IPS-18c (cell line): ENCODE measurements at regions not wholly inside any gene's neighbourhood (a gene's known extent, or its start where the extent isn't known, plus 50 kb on each side); places are given as distances from the start of the nearest gene placed in this dataset.
"Not testable (repeated sequence)": the region's sequence is repeated elsewhere in the genome, so short reads cannot be mapped to it uniquely, and the experiment has no call there.

Source experiments
- H3K4me3 ChIP-seq: 2 replicates; pipeline ENCODE4 v1.7.0; 2013; ENCODE audit warnings: low read depth, mild to moderate bottlenecking, low read length, moderate library complexity; ENCODE audit not compliant: insufficient read depth
- H3K9me3 ChIP-seq: one replicate; pipeline ENCODE4 v1.6.1; 2013; ENCODE audit warnings: mild to moderate bottlenecking, low read length, moderate library complexity; ENCODE audit not compliant: control insufficient read depth, insufficient read depth

- Histone ChIP-seq H3K9me3 (no peaks in the 10 kb centered on the region), H3K4me3 (no peak overlapping the region)
Measured at GRCh38 chr1:194816859-194817258, 1630.4 kb upstream of the B3GALT2 start.

GRCh38 chr1:194813096-194813495, 1626.7 kb upstream of the B3GALT2 start:
- Histone ChIP-seq H3K9me3 (no peaks in the 10 kb centered on the region), H3K4me3 (no peak overlapping the region)

GRCh38 chr1:194809665-194810064, 1623.3 kb upstream of the B3GALT2 start:
- Histone ChIP-seq H3K4me3 (no peak overlapping the region), H3K9me3 (no peaks in the 10 kb centered on the region)

- Histone ChIP-seq H3K9me3 (no peaks in the 10 kb centered on the region), H3K4me3 (no peak overlapping the region)
Measured at GRCh38 chr1:194809215-194809614, 1622.8 kb upstream of the B3GALT2 start.

GRCh38 chr1:194807530-194808220, 1621.3 kb upstream of the B3GALT2 start:
- Histone ChIP-seq H3K9me3 (no peaks in the 10 kb centered on the region), H3K4me3 (no peak overlapping the region)

- H3K4me3 ChIP-seq: no peak overlapping the region
- no peaks in the 10 kb centered on the region for H3K9me3 ChIP-seq
Measured at GRCh38 chr1:194802572-194802971, 1616.2 kb upstream of the B3GALT2 start.

GRCh38 chr1:194795917-194796593, 1609.6 kb upstream of the B3GALT2 start:
- H3K9me3 ChIP-seq: no peaks in the 10 kb centered on the region
- no peak overlapping the region for H3K4me3 ChIP-seq

GRCh38 chr1:194787001-194787400, 1600.6 kb upstream of the B3GALT2 start:
- H3K9me3 ChIP-seq: no peaks in the 10 kb centered on the region
- no peak overlapping the region for H3K4me3 ChIP-seq

- H3K9me3 ChIP-seq: no peaks in the 10 kb centered on the region
- no peak overlapping the region for H3K4me3 ChIP-seq
Measured at GRCh38 chr1:194786027-194786426, 1599.6 kb upstream of the B3GALT2 start.

- no peak overlapping the region for H3K4me3 ChIP-seq
- no peaks in the 10 kb centered on the region for H3K9me3 ChIP-seq
Measured at GRCh38 chr1:194776657-194777056, 1590.2 kb upstream of the B3GALT2 start.

- no peaks in the 10 kb centered on the region for H3K9me3 ChIP-seq
- no peak overlapping the region for H3K4me3 ChIP-seq
Measured at GRCh38 chr1:194774535-194774934, 1588.1 kb upstream of the B3GALT2 start.

GRCh38 chr1:194755241-194755994, 1569.0 kb upstream of the B3GALT2 start:
- no peak overlapping the region for H3K4me3 ChIP-seq
- no peaks in the 10 kb centered on the region for H3K9me3 ChIP-seq

GRCh38 chr1:194738843-194739242, 1552.4 kb upstream of the B3GALT2 start:
- H3K4me3 ChIP-seq: not testable (repeated sequence)

GRCh38 chr1:194734970-194735369, 1548.6 kb upstream of the B3GALT2 start:
- no peaks in the 10 kb centered on the region for H3K9me3 ChIP-seq
- no peak overlapping the region for H3K4me3 ChIP-seq

More at GRCh38 chr1:194738843-194739242, 1552.4 kb upstream of the B3GALT2 start:
- not testable (repeated sequence) for H3K9me3 ChIP-seq

- H3K4me3 ChIP-seq: no peak overlapping the region
- H3K9me3 ChIP-seq: no peaks in the 10 kb centered on the region
Measured at GRCh38 chr1:194731025-194731424, 1544.6 kb upstream of the B3GALT2 start.

- Histone ChIP-seq H3K9me3 (no peaks in the 10 kb centered on the region), H3K4me3 (no peak overlapping the region)
Measured at GRCh38 chr1:194730304-194730703, 1543.9 kb upstream of the B3GALT2 start.

GRCh38 chr1:194723067-194723466, 1536.7 kb upstream of the B3GALT2 start:
- Histone ChIP-seq H3K4me3 (no peak overlapping the region), H3K9me3 (no peaks in the 10 kb centered on the region)

- no peak overlapping the region for H3K4me3 ChIP-seq
- H3K9me3 ChIP-seq: no peaks in the 10 kb centered on the region
Measured at GRCh38 chr1:194717941-194718340, 1531.5 kb upstream of the B3GALT2 start.
